ENCODE measurements at regions not wholly inside any gene's neighbourhood (a gene's known extent, or its start where the extent isn't known, plus 50 kb on each side); places are given as distances from the start of the nearest gene placed in this dataset.

- DNase-seq (ENCODE audit: low spot score), result no peak
Observed at GRCh38 chr9:105828171-105828570, 133.8 kb downstream of the TMEM38B start.

- DNase-seq (ENCODE audit: low spot score), result no peak
Observed at GRCh38 chr9:105828596-105829213, 134.4 kb downstream of the TMEM38B start.

- no peak for DNase-seq (ENCODE audit: low spot score)
Observed at GRCh38 chr9:105830461-105830860, 136.1 kb downstream of the TMEM38B start.

GRCh38 chr9:105832096-105832710, 137.9 kb downstream of the TMEM38B start:
- no peak for DNase-seq (ENCODE audit: low spot score)

GRCh38 chr9:105833271-105833975, 139.1 kb downstream of the TMEM38B start:
- no peak for DNase-seq (ENCODE audit: low spot score)

- DNase-seq (ENCODE audit: low spot score), result no peak
Observed at GRCh38 chr9:105834404-105834803, 140.1 kb downstream of the TMEM38B start.

- no peak for DNase-seq (ENCODE audit: low spot score)
Observed at GRCh38 chr9:105835721-105836120, 141.4 kb downstream of the TMEM38B start.

- no peak for DNase-seq (ENCODE audit: low spot score)
Observed at GRCh38 chr9:105836936-105837660, 142.8 kb downstream of the TMEM38B start.

- DNase-seq (ENCODE audit: low spot score), result no peak
Observed at GRCh38 chr9:105841562-105841961, 147.2 kb downstream of the TMEM38B start.

- peak; percentile 51 for DNase-seq (ENCODE audit: low spot score)
Observed at GRCh38 chr9:105842023-105842644, 147.8 kb downstream of the TMEM38B start.

- DNase-seq (ENCODE audit: low spot score), result no peak
Observed at GRCh38 chr9:105846825-105847224, 152.5 kb downstream of the TMEM38B start.

- DNase-seq (ENCODE audit: low spot score), result no peak
Observed at GRCh38 chr9:105850852-105851500, 156.6 kb downstream of the TMEM38B start.

GRCh38 chr9:105854026-105854782, 159.9 kb downstream of the TMEM38B start:
- no peak for DNase-seq (ENCODE audit: low spot score)

GRCh38 chr9:105854783-105855724, 160.7 kb downstream of the TMEM38B start:
- DNase-seq (ENCODE audit: low spot score), result no peak

- DNase-seq (ENCODE audit: low spot score), result no peak
Observed at GRCh38 chr9:105855987-105856386, 161.6 kb downstream of the TMEM38B start.

GRCh38 chr9:105858006-105858690, 163.8 kb downstream of the TMEM38B start:
- no peak for DNase-seq (ENCODE audit: low spot score)

GRCh38 chr9:105858877-105859276, 164.5 kb downstream of the TMEM38B start:
- no peak for DNase-seq (ENCODE audit: low spot score)

GRCh38 chr9:105859428-105860091, 165.2 kb downstream of the TMEM38B start:
- no peak for DNase-seq (ENCODE audit: low spot score)

GRCh38 chr9:105860516-105860915, 166.2 kb downstream of the TMEM38B start:
- no peak for DNase-seq (ENCODE audit: low spot score)
